Choroid plexus epithelial cell (primary cell): ENCODE measurements at regions not wholly inside any gene's neighbourhood (a gene's known extent, or its start where the extent isn't known, plus 50 kb on each side); places are given as distances from the start of the nearest gene placed in this dataset.

ENCODE experiments used
- DNase-seq: peaks from one replicate; pipeline ENCODE4 v3.0.0-alpha.2; 2010; ENCODE audit warnings: low read depth
- H3K4me3 ChIP-seq: 2 replicates; pipeline ENCODE4 v1.5.1; 2011; ENCODE audit warnings: low read depth, mild to moderate bottlenecking, control low read depth, low read length, moderate library complexity
- TF ChIP-seq, protein P1 (sequence below): conservative IDR thresholded peaks from 2 replicates; pipeline ENCODE4 v1.5.1; 2011; ENCODE audit warnings: low read depth, mild to moderate bottlenecking, control low read depth, inconsistent platforms, low read length, moderate library complexity

DNA sequence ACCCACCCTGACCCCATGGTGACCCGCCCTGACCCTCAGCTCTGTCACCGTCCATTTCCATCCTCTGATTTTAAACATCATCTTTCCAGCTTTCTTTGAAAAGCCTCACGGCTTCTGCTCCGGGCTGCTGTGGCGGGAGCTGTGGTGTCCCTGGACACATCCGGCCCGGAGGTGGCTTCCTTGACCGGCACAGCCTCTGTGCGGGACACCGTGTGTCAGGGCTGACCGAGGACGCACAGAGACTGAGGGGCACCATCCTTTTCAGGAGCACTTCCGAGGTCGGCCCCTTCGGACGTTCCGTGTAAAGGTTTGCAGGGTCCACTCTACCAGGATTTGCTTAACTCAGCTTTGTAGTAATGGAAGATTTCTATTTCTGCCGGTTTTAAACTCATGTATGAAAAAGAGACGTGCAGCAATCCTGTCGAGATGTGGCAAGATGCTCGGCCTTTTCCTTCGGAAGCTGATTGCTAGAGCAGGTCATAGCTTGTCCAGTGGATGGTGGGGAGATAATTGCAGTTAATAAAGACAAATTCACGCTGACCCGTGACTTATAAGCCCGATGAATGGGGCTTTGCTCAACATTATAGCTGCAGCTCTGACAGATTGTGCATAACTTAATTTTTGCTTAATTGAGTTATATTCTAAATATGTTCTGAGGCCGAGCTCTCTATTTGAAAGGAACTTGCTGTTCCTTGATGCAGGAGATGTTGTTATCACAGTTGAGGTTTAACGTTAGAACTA is 54.4 kb upstream of the CFAP46 start:
- TF ChIP-seq, protein P1, sequence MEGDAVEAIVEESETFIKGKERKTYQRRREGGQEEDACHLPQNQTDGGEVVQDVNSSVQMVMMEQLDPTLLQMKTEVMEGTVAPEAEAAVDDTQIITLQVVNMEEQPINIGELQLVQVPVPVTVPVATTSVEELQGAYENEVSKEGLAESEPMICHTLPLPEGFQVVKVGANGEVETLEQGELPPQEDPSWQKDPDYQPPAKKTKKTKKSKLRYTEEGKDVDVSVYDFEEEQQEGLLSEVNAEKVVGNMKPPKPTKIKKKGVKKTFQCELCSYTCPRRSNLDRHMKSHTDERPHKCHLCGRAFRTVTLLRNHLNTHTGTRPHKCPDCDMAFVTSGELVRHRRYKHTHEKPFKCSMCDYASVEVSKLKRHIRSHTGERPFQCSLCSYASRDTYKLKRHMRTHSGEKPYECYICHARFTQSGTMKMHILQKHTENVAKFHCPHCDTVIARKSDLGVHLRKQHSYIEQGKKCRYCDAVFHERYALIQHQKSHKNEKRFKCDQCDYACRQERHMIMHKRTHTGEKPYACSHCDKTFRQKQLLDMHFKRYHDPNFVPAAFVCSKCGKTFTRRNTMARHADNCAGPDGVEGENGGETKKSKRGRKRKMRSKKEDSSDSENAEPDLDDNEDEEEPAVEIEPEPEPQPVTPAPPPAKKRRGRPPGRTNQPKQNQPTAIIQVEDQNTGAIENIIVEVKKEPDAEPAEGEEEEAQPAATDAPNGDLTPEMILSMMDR = no peak
- DNase-seq = no peak
- no peak overlapping the region for H3K4me3 ChIP-seq

DNA sequence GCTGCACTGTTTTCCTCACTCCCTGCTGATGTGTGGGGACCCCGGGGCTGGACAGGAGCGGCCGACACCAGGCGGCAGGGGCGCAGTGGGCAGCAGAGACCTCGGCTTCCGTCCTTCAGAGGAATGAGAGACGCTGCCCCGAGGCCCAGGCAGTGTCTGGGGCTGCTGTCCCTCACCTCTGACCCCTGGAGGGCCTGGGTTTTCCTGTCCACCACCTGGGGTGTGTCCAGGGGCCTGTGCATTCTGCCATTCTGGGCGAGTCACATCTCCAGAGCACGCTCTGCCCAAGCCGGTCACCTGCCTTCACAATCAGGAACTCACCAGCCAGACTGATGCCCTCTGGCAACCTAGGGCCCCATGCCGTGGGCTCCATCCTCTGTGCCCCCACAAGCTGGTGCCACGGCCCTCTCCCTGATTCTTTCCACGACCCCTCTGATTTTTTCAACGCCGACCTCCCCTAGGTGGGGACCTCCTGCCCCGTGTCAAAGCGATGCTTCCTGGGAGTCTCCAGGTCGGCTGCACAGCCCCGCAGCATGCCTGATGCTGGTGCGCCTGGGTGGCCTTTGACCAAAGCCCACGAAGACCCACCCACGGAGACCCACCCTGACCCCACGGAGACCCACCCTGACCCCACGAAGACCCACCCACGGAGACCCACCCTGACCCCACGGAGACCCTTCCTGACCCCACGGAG is 53.7 kb upstream of the CFAP46 start:
- TF ChIP-seq, protein P1 = no peak
- no peak for DNase-seq
- H3K4me3 ChIP-seq = no peak overlapping the region

DNA sequence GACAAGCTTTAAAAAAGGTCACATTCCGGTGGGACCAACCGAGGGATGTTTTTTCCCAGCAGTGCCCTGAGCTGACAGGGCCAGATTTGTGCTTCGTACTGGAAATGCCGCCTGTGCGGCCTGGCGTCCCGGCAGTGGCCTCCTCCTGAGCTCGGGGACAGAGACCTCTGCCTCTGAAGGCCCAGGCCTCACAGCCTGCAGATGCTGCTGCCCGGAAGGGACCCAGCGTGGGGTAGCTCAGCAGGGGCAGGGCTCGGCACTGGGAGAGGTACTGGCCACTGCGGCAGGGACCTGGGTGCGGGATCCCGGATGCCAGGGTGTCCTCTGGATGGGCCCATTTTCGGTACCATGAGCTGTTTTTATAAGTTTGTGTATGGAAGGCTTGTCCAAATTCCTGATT is 52.4 kb upstream of the CFAP46 start:
- TF ChIP-seq, protein P1 = no peak
- no peak overlapping the region for H3K4me3 ChIP-seq
- DNase-seq = no peak

DNA sequence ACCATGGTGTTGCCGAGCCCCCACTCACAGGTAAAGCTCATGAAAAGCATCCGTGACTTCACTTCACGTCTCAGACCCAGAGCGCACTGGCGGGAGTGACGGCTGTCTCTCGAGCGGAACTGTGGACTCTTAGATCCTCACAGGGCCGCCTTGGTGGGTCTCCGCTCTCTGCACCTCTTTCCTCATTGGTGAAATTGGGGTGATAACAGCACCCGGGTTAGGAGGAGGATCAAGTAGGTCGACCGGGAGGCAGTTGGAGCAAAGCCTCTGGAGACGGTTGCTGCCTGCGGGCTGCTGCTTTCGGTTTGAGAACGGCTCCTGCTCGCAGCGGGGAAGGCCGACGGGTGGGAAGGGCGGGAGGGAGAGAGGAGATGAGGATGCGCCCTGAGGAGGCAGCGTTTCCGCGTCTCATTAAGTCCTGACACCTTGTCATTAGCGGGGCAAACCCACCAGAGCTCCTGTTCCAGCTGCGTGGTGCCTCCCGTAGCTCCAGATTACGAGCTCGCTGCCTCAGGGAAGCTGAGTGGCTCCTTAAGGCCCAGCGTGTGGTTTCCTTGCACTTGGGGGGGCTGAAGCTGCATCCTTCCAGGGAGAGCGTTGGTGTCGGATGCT is 51.9 kb upstream of the CFAP46 start:
- peak; percentile 39 for DNase-seq
- TF ChIP-seq, protein P1 = no peak
- peak overlapping the region; percentile 55 for H3K4me3 ChIP-seq

DNA sequence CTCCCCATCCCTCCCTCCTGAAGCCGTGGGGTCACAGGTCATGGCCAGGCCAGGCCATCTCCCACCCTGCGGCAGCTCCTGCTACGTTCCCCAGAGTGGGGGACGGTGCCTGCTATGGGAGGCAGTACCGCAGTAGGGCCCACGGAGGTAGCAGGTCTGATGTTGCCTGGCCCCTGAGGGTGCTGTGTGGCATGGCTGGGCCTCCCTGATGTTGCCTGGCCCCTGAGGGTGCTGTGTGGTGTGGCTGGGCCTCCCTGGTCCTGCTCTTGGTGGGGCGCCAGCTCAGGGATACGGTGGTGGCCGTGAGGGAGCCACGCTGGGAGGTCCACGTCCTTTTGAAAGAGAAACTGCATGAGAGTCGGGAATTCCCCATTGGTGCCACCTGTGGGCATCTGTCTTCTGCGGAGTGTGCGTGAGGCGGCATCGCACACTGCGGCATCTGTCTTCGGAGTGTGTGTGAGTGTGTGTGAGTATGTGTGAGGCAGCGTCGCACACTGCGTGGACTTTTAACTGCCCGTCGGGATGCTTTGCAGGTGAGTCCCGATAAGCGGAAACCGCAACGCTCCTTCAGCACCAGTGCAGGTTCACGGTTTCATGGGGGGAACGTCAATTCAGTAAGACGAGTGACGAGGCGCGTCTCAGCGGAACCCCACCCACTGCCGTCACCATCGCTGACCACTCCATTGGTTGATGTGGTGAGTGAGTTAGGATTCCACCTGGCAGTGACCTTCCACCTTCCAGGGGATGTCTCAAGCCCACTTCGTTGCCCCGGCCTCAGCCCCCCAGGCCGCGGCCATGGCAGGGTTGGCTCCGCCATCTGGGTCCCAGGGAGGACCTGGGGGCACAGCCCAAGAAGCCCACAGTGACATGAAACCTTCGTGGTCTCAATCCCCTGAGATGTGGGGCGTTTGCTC is 51.2 kb upstream of the CFAP46 start:
- DNase-seq = no peak
- TF ChIP-seq, protein P1 = no peak
- no peak overlapping the region for H3K4me3 ChIP-seq

DNA sequence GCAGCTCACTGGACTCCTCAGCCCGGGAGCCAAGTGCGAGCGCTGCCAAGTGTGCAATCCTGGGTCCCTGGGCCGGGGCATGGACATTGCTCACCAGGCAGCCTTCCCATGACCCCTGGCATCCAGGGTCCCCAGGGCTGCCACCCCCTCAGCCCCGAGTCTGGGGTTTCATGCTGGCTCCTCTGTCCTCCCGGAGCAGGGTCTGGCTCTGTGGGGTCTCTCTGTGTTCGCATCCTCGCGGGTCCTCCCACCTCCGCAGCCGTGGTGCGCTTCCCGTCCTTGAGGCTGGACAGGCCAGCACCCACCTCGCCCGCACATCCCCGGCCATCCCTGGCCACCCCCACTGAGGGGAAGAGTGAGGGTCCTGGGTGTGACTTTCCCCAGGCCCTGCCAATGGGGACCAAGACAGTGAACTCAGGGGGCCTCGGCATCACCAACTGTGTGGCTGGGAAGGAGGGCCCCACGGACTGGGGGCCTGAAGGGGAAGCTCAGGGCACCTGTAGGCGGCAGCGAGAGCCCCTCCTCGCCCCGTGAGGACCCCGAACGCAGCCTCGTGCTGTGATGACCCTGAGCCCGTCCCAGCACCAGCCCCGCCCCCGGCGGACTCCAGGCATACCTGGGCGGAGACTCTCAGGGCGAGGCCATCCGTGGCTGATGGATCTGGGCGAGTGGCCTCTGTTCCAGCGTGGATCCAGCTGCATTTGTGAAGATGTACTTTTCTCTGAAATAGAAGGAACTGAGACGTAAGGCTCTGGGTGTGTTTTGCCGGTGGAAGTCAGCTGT is 50.3 kb upstream of the CFAP46 start:
- TF ChIP-seq, protein P1 = no peak
- DNase-seq = no peak
- H3K4me3 ChIP-seq = no peak overlapping the region
